ENCODE measurements at regions not wholly inside any gene's neighbourhood (a gene's known extent, or its start where the extent isn't known, plus 50 kb on each side); places are given as distances from the start of the nearest gene placed in this dataset.

- TF ChIP-seq REST (IDR thresholded peaks at IDR 0.05; ENCODE audit: insufficient read depth in 1 of 2, low read depth in 2 of 2, low read length in 1 of 2) (no peak), CTCF (IDR thresholded peaks at IDR 0.05) (no peak)
These were observed 404.4 kb downstream of the FLRT2 start for GRCh38 chr14:85934123-85934885.

Measured in Panc1 (cell line).